ENCODE measurements at regions not wholly inside any gene's neighbourhood (a gene's known extent, or its start where the extent isn't known, plus 50 kb on each side); places are given as distances from the start of the nearest gene placed in this dataset.

DNA sequence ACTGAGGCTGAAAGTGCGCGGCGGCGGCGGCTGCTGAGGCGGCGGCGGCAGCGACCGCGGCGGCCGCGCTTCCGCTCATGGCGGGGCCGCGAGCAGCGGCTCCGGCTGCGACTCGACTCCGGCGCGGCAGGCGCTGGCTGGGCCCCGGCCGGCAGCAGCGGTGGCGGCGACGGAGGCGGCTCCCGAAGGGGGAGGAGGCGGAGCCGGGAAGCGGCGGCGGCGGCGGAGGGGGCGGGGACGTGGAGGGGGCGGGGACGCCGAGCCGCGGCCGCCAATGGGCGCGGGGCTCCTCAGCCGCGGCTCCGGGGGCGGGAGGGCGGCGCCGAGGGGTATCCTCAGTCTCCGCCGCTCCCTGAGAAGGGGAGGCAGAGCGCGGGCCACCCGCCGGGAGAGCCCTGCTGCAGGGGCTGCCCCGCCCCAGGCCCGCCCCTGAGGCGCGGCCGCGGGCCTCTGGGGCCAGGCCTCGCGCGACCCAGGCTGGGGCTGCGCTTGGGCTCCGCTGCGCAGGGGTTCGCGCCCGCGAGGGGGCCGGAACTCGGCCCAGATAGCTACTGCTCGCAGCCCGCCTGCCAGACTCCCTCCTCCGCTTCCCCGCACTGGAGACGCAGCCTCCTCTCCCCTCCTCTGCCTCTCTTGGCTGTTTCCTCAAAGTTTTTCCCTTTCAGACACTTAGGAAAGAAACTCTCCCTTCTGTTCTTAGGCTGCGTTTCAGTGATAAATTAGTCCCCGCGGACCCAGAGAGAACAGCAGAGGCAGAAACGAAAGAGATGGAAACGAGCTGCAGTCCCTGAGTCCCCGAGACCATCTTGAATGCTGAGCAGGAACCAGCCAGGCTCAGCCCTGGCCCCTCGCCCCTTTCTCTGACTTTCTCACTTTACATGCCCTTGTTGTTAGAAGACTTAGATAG is 85.0 kb upstream of the MELK start:
- Histone ChIP-seq H3K27me3 (no peaks in the 10 kb centered on the region), H3K9me2 (replicated peaks; ENCODE audit: insufficient read depth) (no peaks in the 10 kb centered on the region), H3K36me3 (replicated peaks; ENCODE audit: insufficient read depth, low read depth) (no peaks in the 10 kb centered on the region), H3K4me2 (peak overlapping the region; percentile 85), H3K27ac (peak overlapping the region; percentile 98), H3K9me3 (ENCODE audit: low read depth) (no peaks in the 10 kb centered on the region), H3K4me3 (peak overlapping the region; percentile 57), H3K4me1 (ENCODE audit: insufficient read depth) (peaks cover 25% of the 10 kb centered on the region), H2AFZ (peak overlapping the region; percentile 94), H4K20me1 (ENCODE audit: insufficient read depth, poor library complexity, severe bottlenecking) (peaks cover 17% of the 10 kb centered on the region), H3K79me2 (peaks cover 43% of the 10 kb centered on the region)
- DNase-seq (ENCODE audit: low spot score) = peak; percentile 98
- 4% methylated on average over 21 of the region's 94 CpGs for WGBS (ENCODE audit: low lambda C conversion rate, missing lambda C conversion rate)
- TF ChIP-seq, protein P1, sequence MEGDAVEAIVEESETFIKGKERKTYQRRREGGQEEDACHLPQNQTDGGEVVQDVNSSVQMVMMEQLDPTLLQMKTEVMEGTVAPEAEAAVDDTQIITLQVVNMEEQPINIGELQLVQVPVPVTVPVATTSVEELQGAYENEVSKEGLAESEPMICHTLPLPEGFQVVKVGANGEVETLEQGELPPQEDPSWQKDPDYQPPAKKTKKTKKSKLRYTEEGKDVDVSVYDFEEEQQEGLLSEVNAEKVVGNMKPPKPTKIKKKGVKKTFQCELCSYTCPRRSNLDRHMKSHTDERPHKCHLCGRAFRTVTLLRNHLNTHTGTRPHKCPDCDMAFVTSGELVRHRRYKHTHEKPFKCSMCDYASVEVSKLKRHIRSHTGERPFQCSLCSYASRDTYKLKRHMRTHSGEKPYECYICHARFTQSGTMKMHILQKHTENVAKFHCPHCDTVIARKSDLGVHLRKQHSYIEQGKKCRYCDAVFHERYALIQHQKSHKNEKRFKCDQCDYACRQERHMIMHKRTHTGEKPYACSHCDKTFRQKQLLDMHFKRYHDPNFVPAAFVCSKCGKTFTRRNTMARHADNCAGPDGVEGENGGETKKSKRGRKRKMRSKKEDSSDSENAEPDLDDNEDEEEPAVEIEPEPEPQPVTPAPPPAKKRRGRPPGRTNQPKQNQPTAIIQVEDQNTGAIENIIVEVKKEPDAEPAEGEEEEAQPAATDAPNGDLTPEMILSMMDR (IDR thresholded peaks at IDR 0.05; ENCODE audit: poor library complexity) = peak; percentile 3
- no peak for TF ChIP-seq EZH2 (IDR thresholded peaks at IDR 0.05; ENCODE audit: borderline replicate concordance)

DNA sequence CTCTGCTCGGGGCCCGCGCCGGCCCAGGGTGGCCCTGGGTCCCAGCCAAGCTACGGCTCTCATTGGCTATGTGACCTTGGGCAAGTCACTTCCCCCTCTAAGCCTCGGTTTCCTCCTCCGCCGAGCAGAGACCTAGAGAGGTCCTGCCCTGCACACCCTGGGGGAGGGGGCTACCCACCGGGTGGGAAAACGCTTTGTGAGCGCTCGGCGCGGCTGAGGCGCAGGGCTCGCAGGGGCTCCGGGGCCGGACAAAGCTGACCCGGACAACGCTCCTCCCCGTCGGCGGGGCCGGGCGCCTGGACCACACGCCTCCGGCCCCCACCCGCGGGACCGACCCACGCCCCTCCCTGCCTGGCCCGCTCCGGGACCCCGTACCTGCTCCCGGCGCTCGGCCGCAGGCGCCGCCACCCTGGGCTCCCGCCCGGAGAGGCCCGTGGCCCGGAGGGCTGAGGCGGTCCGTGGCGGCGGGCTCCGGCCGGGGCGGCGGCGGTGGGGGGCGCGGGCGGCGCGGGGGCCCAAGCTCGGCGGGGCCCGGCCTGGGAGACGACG is 85.7 kb upstream of the MELK start:
- TF ChIP-seq EZH2 (IDR thresholded peaks at IDR 0.05; ENCODE audit: borderline replicate concordance) = no peak
- no peak for TF ChIP-seq EZH2phosphoT487 (IDR thresholded peaks at IDR 0.05; ENCODE audit: low read depth, severe bottlenecking, unreplicated experiment)
- TF ChIP-seq, protein P1 (IDR thresholded peaks at IDR 0.05; ENCODE audit: poor library complexity) = no peak
- Histone ChIP-seq H3K4me2 (peak overlapping the region; percentile 93), H3K9me3 (ENCODE audit: low read depth) (no peaks in the 10 kb centered on the region), H3K79me2 (peaks cover 48% of the 10 kb centered on the region), H3K27me3 (no peaks in the 10 kb centered on the region), H2AFZ (peak overlapping the region; percentile 89), H3K4me3 (peak overlapping the region; percentile 100), H3K4me1 (ENCODE audit: insufficient read depth) (peaks cover 25% of the 10 kb centered on the region), H4K20me1 (ENCODE audit: insufficient read depth, poor library complexity, severe bottlenecking) (peaks cover 23% of the 10 kb centered on the region), H3K36me3 (replicated peaks; ENCODE audit: insufficient read depth, low read depth) (no peaks in the 10 kb centered on the region), H3K27ac (peak overlapping the region; percentile 83), H3K9me2 (replicated peaks; ENCODE audit: insufficient read depth) (no peaks in the 10 kb centered on the region)
- WGBS (ENCODE audit: low lambda C conversion rate, missing lambda C conversion rate) = 3% methylated on average over 8 of the region's 63 CpGs
- DNase-seq (ENCODE audit: low spot score) = peak; percentile 61

DNA sequence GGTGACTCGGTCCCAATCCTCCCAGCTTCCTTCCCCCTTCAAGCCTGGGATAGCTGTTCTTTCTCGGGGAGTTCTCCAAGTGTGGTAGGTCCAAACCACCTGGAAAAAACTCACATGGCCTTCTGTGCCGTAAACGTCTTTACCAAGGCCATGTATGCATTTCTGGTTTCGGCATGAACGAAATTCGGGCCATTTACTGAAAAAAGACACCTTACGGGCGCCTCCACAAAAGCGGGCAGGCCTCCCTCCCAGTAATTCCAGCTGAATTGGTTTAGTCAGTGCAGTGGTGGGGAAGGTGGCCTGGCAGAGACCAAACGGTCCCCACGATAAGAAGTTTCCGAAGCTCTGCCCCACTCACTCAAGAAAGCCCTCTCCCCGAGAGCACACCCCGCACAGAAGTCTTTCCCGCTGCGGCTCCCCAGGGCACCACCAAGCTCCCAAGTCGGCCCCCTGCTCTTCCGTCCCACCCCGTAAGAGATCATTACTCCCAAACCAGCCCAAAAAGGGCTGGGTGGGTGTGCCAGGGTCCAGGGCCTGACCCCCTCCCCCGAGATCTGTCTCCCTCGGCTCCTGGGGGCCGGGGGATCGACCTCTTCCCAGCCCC is 86.3 kb upstream of the MELK start:
- no peak for TF ChIP-seq EZH2 (IDR thresholded peaks at IDR 0.05; ENCODE audit: borderline replicate concordance)
- TF ChIP-seq, protein P1 (IDR thresholded peaks at IDR 0.05; ENCODE audit: poor library complexity) = no peak
- no peak for TF ChIP-seq EZH2phosphoT487 (IDR thresholded peaks at IDR 0.05; ENCODE audit: low read depth, severe bottlenecking, unreplicated experiment)
- Histone ChIP-seq H3K27me3 (no peaks in the 10 kb centered on the region), H3K4me2 (peak overlapping the region; percentile 93), H3K4me1 (ENCODE audit: insufficient read depth) (peaks cover 25% of the 10 kb centered on the region), H3K9me2 (replicated peaks; ENCODE audit: insufficient read depth) (no peaks in the 10 kb centered on the region), H3K27ac (peak overlapping the region; percentile 83), H2AFZ (peak overlapping the region; percentile 89), H3K36me3 (replicated peaks; ENCODE audit: insufficient read depth, low read depth) (no peaks in the 10 kb centered on the region), H3K4me3 (peak overlapping the region; percentile 100), H3K9me3 (ENCODE audit: low read depth) (no peaks in the 10 kb centered on the region), H4K20me1 (ENCODE audit: insufficient read depth, poor library complexity, severe bottlenecking) (peaks cover 29% of the 10 kb centered on the region), H3K79me2 (peaks cover 54% of the 10 kb centered on the region)
- DNase-seq (ENCODE audit: low spot score) = peak; percentile 39
- 2% methylated on average over 22 of the region's 24 CpGs for WGBS (ENCODE audit: low lambda C conversion rate, missing lambda C conversion rate)
